Esophagus muscularis mucosa (tissue), 4 donors: ENCODE measurements at regions not wholly inside any gene's neighbourhood (a gene's known extent, or its start where the extent isn't known, plus 50 kb on each side); places are given as distances from the start of the nearest gene placed in this dataset.

Experiments used
- CTCF ChIP-seq, 3 experiments: fragments of 200-600 bp in 2 of 3; fragments of 450-650 bp in 1 of 3; sonication (generic) in 2 of 3; IDR thresholded peaks; one replicate each; pipeline ENCODE4 v1.5.1; 2017 to 2019; ENCODE audit warnings: antibody characterized with exemption in 3 of 3, mild to moderate bottlenecking in 2 of 3, moderate library complexity in 1 of 3
- EP300 ChIP-seq: sonication (generic); formaldehyde crosslinking; IDR thresholded peaks from one replicate; pipeline ENCODE4 v1.6.1; 2017; ENCODE audit warnings: antibody characterized with exemption
- POLR2A ChIP-seq: fragments of 450-650 bp; IDR thresholded peaks from one replicate; pipeline ENCODE4 v1.6.1; 2017; ENCODE audit warnings: antibody characterized with exemption, moderate library complexity, mild to moderate bottlenecking, low read depth
- POLR2AphosphoS5 ChIP-seq, 2 donors: sonication (generic); formaldehyde crosslinking; IDR thresholded peaks; one replicate each; pipeline ENCODE4 v1.6.1; 2017; ENCODE audit warnings: antibody characterized with exemption in 2 of 2

- TF ChIP-seq CTCF (IDR thresholded peaks at IDR 0.05), result no peak
- TF ChIP-seq POLR2A, result no peak
- TF ChIP-seq POLR2AphosphoS5 (IDR thresholded peaks at IDR 0.05), result no peak
- TF ChIP-seq EP300, result no peak
Measured at GRCh38 chr2:58720033-58720769, 479.1 kb upstream of the FANCL start.
